ENCODE measurements at regions not wholly inside any gene's neighbourhood (a gene's known extent, or its start where the extent isn't known, plus 50 kb on each side); places are given as distances from the start of the nearest gene placed in this dataset.

- DNase-seq: no peak
Measured at GRCh38 chr11:119472856-119473222, 49.9 kb upstream of the THY1 start.

All from bone marrow (tissue), 2 donors.